Ovary (tissue), 7 donors: ENCODE measurements at regions not wholly inside any gene's neighbourhood (a gene's known extent, or its start where the extent isn't known, plus 50 kb on each side); places are given as distances from the start of the nearest gene placed in this dataset.

ENCODE experiments used
- DNase-seq, 5 donors: peaks; one replicate each; pipeline ENCODE4 v3.0.0-alpha.2; 2019 to 2020
- H3K27ac ChIP-seq, 2 donors: fragments of 200-600 bp; one replicate each; pipeline versions ENCODE4 v1.5.1 to v1.8.0; 2019 to 2022
- H3K27me3 ChIP-seq: fragments of 200-600 bp; one replicate; pipeline ENCODE4 v1.8.0; 2022
- H3K36me3 ChIP-seq: fragments of 200-600 bp; sonication (generic); one replicate; pipeline ENCODE4 v1.5.1; 2019
- H3K4me1 ChIP-seq: one replicate; pipeline ENCODE4 v1.8.1; 2013; ENCODE audit warnings: mild to moderate bottlenecking, moderate library complexity; ENCODE audit not compliant: insufficient read depth
- H3K4me3 ChIP-seq: fragments of 200-600 bp; sonication (generic); one replicate; pipeline ENCODE4 v1.5.1; 2017
- H3K9me3 ChIP-seq, 2 donors: fragments of 200-600 bp in 1 of 2; sonication (generic) in 1 of 2; one replicate each; pipeline versions ENCODE4 v1.5.1 to v1.8.1; 2013 to 2019; ENCODE audit warnings: mild to moderate bottlenecking in 1 of 2, moderate library complexity in 1 of 2
- EP300 ChIP-seq: sonication (generic); formaldehyde crosslinking; IDR thresholded peaks from one replicate; pipeline ENCODE4 v1.6.1; 2017; ENCODE audit warnings: antibody characterized with exemption
- POLR2A ChIP-seq: fragments of 450-650 bp; IDR thresholded peaks from one replicate; pipeline ENCODE4 v1.6.1; 2017; ENCODE audit warnings: antibody characterized with exemption, mild to moderate bottlenecking, moderate library complexity
- WGBS, 3 donors: extraction: QIAGEN DNeasy Blood & Tissue Kit in 1 of 3; methylation state at CpG; one replicate each; pipeline versions ENCODE4 v1.1.5 to v1.1.7; 2013 to 2017; 5-methylcytosine and 5-hydroxymethylcytosine counted together
- intact Hi-C, 4 donors: fragments of 100-400 bp; cut with DNase I; formaldehyde crosslinking; loops; one replicate each; pipeline versions ENCODE4 v1.11.0 to v1.15.1; 2022 to 2023
- TF ChIP-seq, protein P1 (sequence below), 3 donors: fragments of 450-650 bp in 2 of 3; fragments of 200-600 bp in 1 of 3; IDR thresholded peaks; one replicate each; pipeline versions ENCODE4 v1.5.1 to v1.8.0; 2016 to 2022; ENCODE audit warnings: antibody characterized with exemption in 3 of 3, mild to moderate bottlenecking in 1 of 3
- donor health status: DM: no; HTN: no; CAD: no; lungs with moderate emphysema.
- donor health status: DM: no; HTN: no; CAD: no.
- donor health status: Bipolar disorder and iron deficiency.
- donor health status: DM: no; HTN: no; CAD: no.
- donor health status: DM: yes; HTN: yes; CAD: no.

DNA sequence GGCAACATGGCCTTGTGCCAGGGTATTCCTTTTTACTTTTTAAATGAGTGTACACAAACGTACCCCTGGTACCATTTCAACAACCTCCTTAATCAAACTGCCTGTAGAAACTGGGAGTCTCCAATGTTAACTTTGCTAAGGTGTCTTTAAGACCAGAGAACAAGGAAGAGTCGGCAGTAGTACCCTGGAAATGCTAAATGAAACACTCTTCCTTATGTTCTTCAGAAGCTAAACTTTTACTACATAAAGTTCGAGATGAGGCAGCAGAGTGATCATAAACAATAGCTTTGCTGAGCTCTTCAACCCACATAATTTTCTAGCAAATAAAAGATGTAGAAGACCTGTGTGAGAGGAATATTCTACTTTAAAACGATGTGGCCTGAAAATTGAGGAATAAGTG, 297.7 kb upstream of the NRIP1 start:
- TF ChIP-seq, protein P1, sequence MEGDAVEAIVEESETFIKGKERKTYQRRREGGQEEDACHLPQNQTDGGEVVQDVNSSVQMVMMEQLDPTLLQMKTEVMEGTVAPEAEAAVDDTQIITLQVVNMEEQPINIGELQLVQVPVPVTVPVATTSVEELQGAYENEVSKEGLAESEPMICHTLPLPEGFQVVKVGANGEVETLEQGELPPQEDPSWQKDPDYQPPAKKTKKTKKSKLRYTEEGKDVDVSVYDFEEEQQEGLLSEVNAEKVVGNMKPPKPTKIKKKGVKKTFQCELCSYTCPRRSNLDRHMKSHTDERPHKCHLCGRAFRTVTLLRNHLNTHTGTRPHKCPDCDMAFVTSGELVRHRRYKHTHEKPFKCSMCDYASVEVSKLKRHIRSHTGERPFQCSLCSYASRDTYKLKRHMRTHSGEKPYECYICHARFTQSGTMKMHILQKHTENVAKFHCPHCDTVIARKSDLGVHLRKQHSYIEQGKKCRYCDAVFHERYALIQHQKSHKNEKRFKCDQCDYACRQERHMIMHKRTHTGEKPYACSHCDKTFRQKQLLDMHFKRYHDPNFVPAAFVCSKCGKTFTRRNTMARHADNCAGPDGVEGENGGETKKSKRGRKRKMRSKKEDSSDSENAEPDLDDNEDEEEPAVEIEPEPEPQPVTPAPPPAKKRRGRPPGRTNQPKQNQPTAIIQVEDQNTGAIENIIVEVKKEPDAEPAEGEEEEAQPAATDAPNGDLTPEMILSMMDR (IDR thresholded peaks at IDR 0.05) = no peak
- TF ChIP-seq EP300 = no peak
- TF ChIP-seq POLR2A = no peak
- Histone ChIP-seq H3K27me3 (no peaks in the 10 kb centered on the region), H3K4me1 (no peaks in the 10 kb centered on the region), H3K4me3 (no peak overlapping the region), H3K27ac (no peak overlapping the region), H3K9me3 (no peaks in the 10 kb centered on the region), H3K36me3 (no peaks in the 10 kb centered on the region)
- no peak for DNase-seq
- intact Hi-C loops = no loop called here
- WGBS, 3 donors = 80 to 87% (median 87%) methylated on average over 4 of the region's 4 CpGs

DNA sequence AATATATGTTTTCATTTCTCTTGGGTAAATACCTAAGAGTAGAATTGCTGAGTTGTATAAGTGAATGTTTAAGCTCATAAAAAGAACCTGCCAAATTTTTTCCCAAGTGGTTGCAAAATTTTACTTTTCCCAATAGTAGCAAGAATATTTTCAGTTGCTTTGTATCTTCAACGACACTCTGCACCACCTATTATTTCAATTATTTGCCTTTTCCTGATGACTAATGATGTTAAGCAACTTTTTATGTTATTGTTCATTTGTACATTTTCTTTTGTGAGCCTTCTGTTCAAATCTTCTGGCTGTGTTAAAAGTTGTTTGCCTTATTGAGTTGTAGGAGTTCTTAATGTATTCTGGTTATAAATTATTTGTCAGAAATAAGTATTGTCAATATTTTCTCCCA, 299.1 kb upstream of the NRIP1 start:
- no peaks in the 10 kb centered on the region for H3K9me3 ChIP-seq
- H3K4me3 ChIP-seq = no peak overlapping the region
- intact Hi-C loops = no loop called here
- no peaks in the 10 kb centered on the region for H3K4me1 ChIP-seq
- no peaks in the 10 kb centered on the region for H3K27me3 ChIP-seq
- H3K27ac ChIP-seq = no peak overlapping the region
- WGBS, 3 donors = 67 to 70% (median 69%) methylated on average over 1 of the region's 1 CpG
- DNase-seq = no peak
- TF ChIP-seq EP300 (no peak), POLR2A (no peak)
- TF ChIP-seq, protein P1 (IDR thresholded peaks at IDR 0.05) = no peak
- no peaks in the 10 kb centered on the region for H3K36me3 ChIP-seq

DNA sequence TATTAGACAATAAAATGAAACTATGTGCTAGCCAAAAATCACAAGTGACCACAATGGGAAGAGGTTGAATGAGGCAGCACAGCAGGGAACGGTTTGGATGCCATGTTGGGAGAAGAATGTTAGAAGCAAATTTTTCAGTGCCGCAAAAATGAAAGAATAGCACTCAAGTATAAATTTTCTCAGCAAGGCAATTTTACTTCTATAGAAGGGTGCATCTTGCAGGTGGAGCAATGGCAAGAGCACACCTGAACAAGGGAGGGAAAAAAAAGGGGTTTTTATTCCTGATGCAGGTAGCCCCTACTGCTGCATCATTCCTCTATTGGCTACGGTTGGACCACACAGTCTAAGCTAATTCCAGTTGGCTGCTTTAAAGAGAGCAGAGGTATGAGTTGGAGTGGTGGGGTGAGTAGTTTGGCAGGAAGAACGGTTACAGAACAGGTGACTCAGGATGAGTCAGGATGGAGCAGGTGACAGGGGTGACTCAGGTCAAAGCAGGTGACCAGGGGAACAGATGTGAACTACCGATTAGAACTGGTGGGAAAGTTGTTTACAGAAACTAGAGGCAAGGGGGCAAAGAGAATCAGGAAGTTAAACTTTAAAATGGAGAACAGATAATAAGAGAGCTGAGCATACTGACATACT, 301.1 kb upstream of the NRIP1 start:
- Histone ChIP-seq H3K9me3 (no peaks in the 10 kb centered on the region), H3K36me3 (no peaks in the 10 kb centered on the region), H3K4me1 (no peaks in the 10 kb centered on the region), H3K27me3 (no peaks in the 10 kb centered on the region), H3K27ac (no peak overlapping the region), H3K4me3 (no peak overlapping the region)
- no peak for DNase-seq
- WGBS, 3 donors = 87 to 92% (median 90%) methylated on average over 5 of the region's 5 CpGs
- intact Hi-C loops = no loop called here
- TF ChIP-seq EP300 = no peak
- TF ChIP-seq POLR2A = no peak
- TF ChIP-seq, protein P1 (IDR thresholded peaks at IDR 0.05) = no peak

DNA sequence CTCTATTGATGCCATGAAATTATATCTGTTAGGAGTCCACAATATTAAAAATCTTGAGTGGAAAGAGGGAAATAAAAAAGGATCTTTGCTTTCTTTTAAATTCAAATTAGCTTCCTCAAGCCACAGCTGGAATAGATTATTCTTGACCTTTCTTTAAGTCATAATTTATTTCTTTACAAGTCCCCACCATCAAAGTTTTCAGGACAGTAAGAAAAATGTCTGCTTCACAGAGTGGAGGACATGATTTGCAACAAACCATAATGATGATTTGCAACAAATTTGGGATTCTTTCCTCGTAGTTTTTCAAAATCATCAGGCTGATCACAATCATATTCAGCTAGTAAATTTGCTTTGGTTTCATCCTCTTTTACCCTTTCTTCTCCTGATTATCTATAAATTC, 301.8 kb upstream of the NRIP1 start:
- H3K36me3 ChIP-seq = no peaks in the 10 kb centered on the region
- 48 to 64% (median 49%) methylated on average over 1 of the region's 1 CpG for WGBS, 3 donors
- no peaks in the 10 kb centered on the region for H3K4me1 ChIP-seq
- TF ChIP-seq POLR2A = no peak
- no peak for DNase-seq
- H3K27ac ChIP-seq = no peak overlapping the region
- no peaks in the 10 kb centered on the region for H3K27me3 ChIP-seq
- H3K9me3 ChIP-seq = no peaks in the 10 kb centered on the region
- no peak overlapping the region for H3K4me3 ChIP-seq
- intact Hi-C loops = no loop called here

DNA sequence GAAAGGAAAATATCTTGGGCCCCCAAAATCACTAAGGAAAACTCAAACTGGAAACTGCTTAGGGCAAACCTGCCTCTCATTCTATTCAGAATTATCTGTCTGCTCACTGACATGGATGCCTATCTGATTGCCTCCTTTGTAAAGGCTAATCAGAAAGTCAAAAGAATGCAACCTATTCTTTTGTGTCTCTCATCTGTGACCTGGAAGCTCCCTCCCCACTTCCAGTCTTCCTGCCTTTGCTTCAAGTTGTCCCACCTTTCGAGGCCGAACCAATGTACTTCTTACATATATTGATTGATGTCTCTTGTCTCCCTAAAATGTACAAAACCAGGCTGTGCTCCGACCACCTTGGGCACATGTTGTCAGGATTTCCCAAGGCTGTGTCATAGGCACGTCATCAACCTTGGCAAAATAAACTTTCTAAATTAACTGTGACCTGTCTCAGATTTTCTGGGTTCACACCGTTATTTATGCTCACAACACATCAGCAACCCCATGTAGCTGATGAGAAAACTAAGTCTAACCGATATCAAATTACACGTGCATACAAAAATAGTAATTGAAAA, 302.3 kb upstream of the NRIP1 start:
- no peaks in the 10 kb centered on the region for H3K36me3 ChIP-seq
- H3K4me1 ChIP-seq = no peaks in the 10 kb centered on the region
- 87 to 88% (median 88%) methylated on average over 7 of the region's 7 CpGs for WGBS, 3 donors
- no peaks in the 10 kb centered on the region for H3K9me3 ChIP-seq
- no peak overlapping the region for H3K4me3 ChIP-seq
- H3K27ac ChIP-seq = no peak overlapping the region
- H3K27me3 ChIP-seq = no peaks in the 10 kb centered on the region
- no peak for DNase-seq
- TF ChIP-seq POLR2A = no peak
- TF ChIP-seq, protein P1 (IDR thresholded peaks at IDR 0.05) = no peak
- TF ChIP-seq EP300 = no peak
- intact Hi-C loops = no loop called here
